A549 (cell line): ENCODE measurements at regions not wholly inside any gene's neighbourhood (a gene's known extent, or its start where the extent isn't known, plus 50 kb on each side); places are given as distances from the start of the nearest gene placed in this dataset.

Experiments used
- ATAC-seq, 2 experiments: fragments of 200-7000 bp in 1 of 2; fragments of >200 bp in 1 of 2; cut with Nextera tagmentation in 1 of 2; cut with Tn5 transposase in 1 of 2; 3 replicates each; pipeline versions ENCODE4 v1.8.0 to v1.9.1; 2018 to 2020; ENCODE audit warnings: mild to moderate bottlenecking in 1 of 2, moderate library complexity in 1 of 2
- CTCF ChIA-PET: fragments of 300-600 bp; sonication (Branson Sonifier 250); formaldehyde crosslinking; extraction: SDS; loops from one replicate; lab custom pipeline; 2021; ENCODE audit warnings: antibody characterized with exemption, inconsistent platforms; lab: Yijun Ruan, JAX
- POLR2A ChIA-PET: fragments of 350-600 bp; formaldehyde crosslinking; extraction: SDS; loops from one replicate; lab custom pipeline; 2021; ENCODE audit warnings: antibody characterized with exemption, inconsistent platforms; lab: Yijun Ruan, JAX
- DNase-seq, 2 experiments: peaks; one replicate each; pipeline versions ENCODE4 v3.0.0 to v3.0.0-alpha.2; 2011 to 2016; ENCODE audit warnings: low read depth in 1 of 2, low spot score in 1 of 2
- FAIRE-seq: peaks from 2 replicates; lab custom pipeline; 2011; peaks lifted over from hg19 to GRCh38; lab: Jason Lieb, UNC
- H3K27ac ChIP-seq, 2 experiments: fragments of >200 bp; sonication (Bioruptor Twin); formaldehyde crosslinking; 3 replicates each; pipeline ENCODE4 v1.5.1; 2016 to 2017
- H3K4me1 ChIP-seq: fragments of >200 bp; sonication (Bioruptor Twin); formaldehyde crosslinking; 3 replicates; pipeline ENCODE4 v1.6.1; 2016
- H3K4me2 ChIP-seq: fragments of >200 bp; sonication (Bioruptor Twin); formaldehyde crosslinking; 3 replicates; pipeline ENCODE4 v1.6.1; 2016
- H3K4me3 ChIP-seq: fragments of >200 bp; sonication (Bioruptor Twin); formaldehyde crosslinking; 3 replicates; pipeline ENCODE4 v1.5.1; 2016
- H3K9me3 ChIP-seq: fragments of >200 bp; sonication (Bioruptor Twin); formaldehyde crosslinking; 3 replicates; pipeline ENCODE4 v1.6.1; 2016
- CEBPB ChIP-seq, 2 experiments: fragments of >200 bp in 1 of 2; sonication (Bioruptor Twin) in 1 of 2; formaldehyde crosslinking in 1 of 2; IDR thresholded peaks; 2 replicates each; pipeline ENCODE4 v1.6.1; 2012 to 2016
- CHD2 ChIP-seq: fragments of 150-350 bp; IDR thresholded peaks from 2 replicates; pipeline ENCODE4 v1.6.1; 2014; ENCODE audit warnings: low read length; ENCODE audit not compliant: partially characterized antibody
- E2F6 ChIP-seq: IDR thresholded peaks from 2 replicates; pipeline ENCODE4 v1.6.1; 2012; ENCODE audit warnings: low read depth, borderline replicate concordance
- EHF ChIP-seq: fragments of 250-450 bp; sonication (Bioruptor Pico); IDR thresholded peaks from 2 replicates; pipeline ENCODE4 v1.5.0; 2020; ENCODE audit warnings: mild to moderate bottlenecking
- ELK1 ChIP-seq: fragments of 150-350 bp; IDR thresholded peaks from 2 replicates; pipeline ENCODE4 v1.6.1; 2014; ENCODE audit warnings: low read depth, mild to moderate bottlenecking, low read length
- ESRRA ChIP-seq: fragments of 150-350 bp; IDR thresholded peaks from 2 replicates; pipeline ENCODE4 v1.6.1; 2014; ENCODE audit warnings: mild to moderate bottlenecking, low read length, borderline replicate concordance
- HDAC2 ChIP-seq: fragments of 200-600 bp; sonication (generic); IDR thresholded peaks from 2 replicates; pipeline ENCODE4 v1.6.1; 2016
- HOXA7 ChIP-seq: fragments of 250-450 bp; sonication (Bioruptor Pico); IDR thresholded peaks from 2 replicates; pipeline ENCODE4 v1.5.0; 2020; ENCODE audit warnings: mild to moderate bottlenecking, moderate library complexity
- HOXB13 ChIP-seq: fragments of 250-450 bp; sonication (Bioruptor Pico); IDR thresholded peaks from 2 replicates; pipeline ENCODE4 v1.5.0; 2020; ENCODE audit warnings: low read depth, mild to moderate bottlenecking, moderate library complexity
- KDM1A ChIP-seq: fragments of 200-600 bp; sonication (generic); IDR thresholded peaks from 2 replicates; pipeline ENCODE4 v1.6.1; 2016; ENCODE audit warnings: low read depth, mild to moderate bottlenecking
- KDM5A ChIP-seq: fragments of 200-600 bp; sonication (generic); IDR thresholded peaks from 2 replicates; pipeline ENCODE4 v1.6.1; 2016; ENCODE audit warnings: antibody characterized with exemption, mild to moderate bottlenecking
- MAFK ChIP-seq: fragments of 450-650 bp; IDR thresholded peaks from 2 replicates; pipeline ENCODE4 v1.6.1; 2014; ENCODE audit not compliant: partially characterized antibody
- MAZ ChIP-seq: fragments of 150-350 bp; IDR thresholded peaks from 2 replicates; pipeline ENCODE4 v1.6.1; 2014; ENCODE audit warnings: antibody characterized with exemption, low read depth, low read length, borderline replicate concordance
- NPAS2 ChIP-seq: fragments of 250-450 bp; sonication (Bioruptor Pico); IDR thresholded peaks from 2 replicates; pipeline ENCODE4 v1.8.0; 2022; ENCODE audit warnings: mild to moderate bottlenecking, moderate library complexity, borderline replicate concordance
- NR3C1 ChIP-seq: fragments of >200 bp; sonication (Bioruptor Twin); formaldehyde crosslinking; IDR thresholded peaks from 3 replicates; pipeline ENCODE4 v1.6.1; 2017
- POLR2A ChIP-seq: IDR thresholded peaks from 2 replicates; pipeline ENCODE4 v1.6.1; 2012; ENCODE audit warnings: mild to moderate bottlenecking, low read length
- RAD21 ChIP-seq, 2 experiments: fragments of >200 bp in 1 of 2; sonication (Bioruptor Twin) in 1 of 2; formaldehyde crosslinking in 1 of 2; IDR thresholded peaks in 1 of 2; conservative IDR thresholded peaks in 1 of 2; 2 replicates in 1 of 2; 3 replicates in 1 of 2; pipeline ENCODE4 v1.6.1; 2012 to 2018; ENCODE audit warnings: inconsistent platforms in 1 of 2
- RCOR1 ChIP-seq: fragments of 150-350 bp; IDR thresholded peaks from 2 replicates; pipeline ENCODE4 v1.6.1; 2014; ENCODE audit warnings: antibody characterized with exemption, low read length, low read depth
- RFX5 ChIP-seq: fragments of 450-650 bp; IDR thresholded peaks from 2 replicates; pipeline ENCODE4 v1.7.1; 2014; ENCODE audit warnings: antibody characterized with exemption, mild to moderate bottlenecking, moderate library complexity
- SMC3 ChIP-seq: fragments of >200 bp; sonication (Bioruptor Twin); formaldehyde crosslinking; IDR thresholded peaks from 3 replicates; pipeline ENCODE4 v1.6.1; 2018; ENCODE audit warnings: inconsistent platforms
- WGBS: methylation state at CpG from one replicate; pipeline ENCODE4 v1.1.6; 2017; ENCODE audit errors: missing lambda C conversion rate; 5-methylcytosine and 5-hydroxymethylcytosine counted together
- TF ChIP-seq, protein P1 (sequence below): fragments of 200-600 bp; sonication (generic); IDR thresholded peaks from 2 replicates; pipeline ENCODE4 v1.6.1; 2016; ENCODE audit warnings: antibody characterized with exemption, mild to moderate bottlenecking, moderate library complexity
- TF ChIP-seq, protein P2 (sequence below): fragments of 250-450 bp; sonication (Bioruptor Pico); IDR thresholded peaks from 2 replicates; pipeline ENCODE4 v1.5.0; 2021; ENCODE audit warnings: mild to moderate bottlenecking, moderate library complexity, borderline replicate concordance

DNA sequence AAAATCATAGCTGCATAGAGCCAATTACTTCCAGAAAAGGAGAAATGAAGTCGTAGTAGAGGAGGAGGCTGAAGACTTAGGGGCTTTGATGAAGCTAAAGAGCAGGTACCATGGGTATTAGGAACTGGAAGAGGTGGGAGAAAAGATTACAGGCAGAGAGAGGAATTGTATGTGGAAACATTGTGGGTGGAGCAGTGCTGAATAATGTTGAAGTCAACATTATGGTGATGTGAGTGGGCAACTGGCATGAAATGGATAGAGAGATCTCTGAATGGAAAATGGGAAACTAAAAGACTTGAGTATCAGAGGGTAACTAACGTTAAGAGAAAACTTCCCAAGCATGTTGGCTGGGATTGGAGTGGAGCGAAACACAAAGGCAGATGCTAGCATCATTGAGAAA is 92.5 kb downstream of the AREG start:
- CTCF ChIA-PET: interaction anchor here (0.6 to 1.6 kb wide), 2 partner anchors 138 to 733 kb away, joined by 3 to 6 read pairs; no protein-coding TSS in a partner anchor
- H3K27ac ChIP-seq: peak overlapping the region; percentile 77 to 87
- H3K9me3 ChIP-seq: 0 out of 3 replicates have a peak, but pooled peaks cover 3% of the 10 kb centered on the region
- peaks cover 69% of the 10 kb centered on the region for H3K4me1 ChIP-seq
- H3K4me2 ChIP-seq: peak overlapping the region; percentile 35; the same call in 1 of the 3 replicates
- no peak overlapping the region for H3K4me3 ChIP-seq
- FAIRE-seq (no peak), ATAC-seq (no peak), DNase-seq (no peak)
- WGBS: 86% methylated on average over 3 of the region's 3 CpGs
- POLR2A ChIA-PET: no interaction called here
- TF ChIP-seq KDM1A (no peak), SMC3 (no peak), ELK1 (no peak), RAD21 (conservative IDR thresholded peaks at IDR 0.05 in 1 of 2, IDR thresholded peaks at IDR 0.05 in 1 of 2) (no peak), NR3C1 (no peak), RFX5 (no peak)

GRCh38 chr4:74539044-74539790 is 94.3 kb downstream of the AREG start:
- ATAC-seq (peak in 1 of 2 experiments; percentile 47; a peak in 2 of 6 replicates), DNase-seq (peak in 1 of 2 experiments; percentile 64), FAIRE-seq (peak; percentile 77)
- Histone ChIP-seq H3K4me1 (peaks cover 72% of the 10 kb centered on the region), H3K4me3 (no peak overlapping the region), H3K27ac (peak overlapping the region; percentile 77 to 87), H3K4me2 (peak overlapping the region; percentile 24; the same call in 2 of the 3 replicates), H3K9me3 (0 out of 3 replicates have a peak, but pooled peaks cover 3% of the 10 kb centered on the region)
- WGBS: 34% methylated on average over 3 of the region's 3 CpGs
- POLR2A ChIA-PET: no interaction called here
- TF ChIP-seq CEBPB (IDR thresholded peaks at IDR 0.05): peak; percentile 38 to 87; a peak in 3 of 4 replicates
- peak; percentile 34 for TF ChIP-seq MAFK
- TF ChIP-seq, protein P1, sequence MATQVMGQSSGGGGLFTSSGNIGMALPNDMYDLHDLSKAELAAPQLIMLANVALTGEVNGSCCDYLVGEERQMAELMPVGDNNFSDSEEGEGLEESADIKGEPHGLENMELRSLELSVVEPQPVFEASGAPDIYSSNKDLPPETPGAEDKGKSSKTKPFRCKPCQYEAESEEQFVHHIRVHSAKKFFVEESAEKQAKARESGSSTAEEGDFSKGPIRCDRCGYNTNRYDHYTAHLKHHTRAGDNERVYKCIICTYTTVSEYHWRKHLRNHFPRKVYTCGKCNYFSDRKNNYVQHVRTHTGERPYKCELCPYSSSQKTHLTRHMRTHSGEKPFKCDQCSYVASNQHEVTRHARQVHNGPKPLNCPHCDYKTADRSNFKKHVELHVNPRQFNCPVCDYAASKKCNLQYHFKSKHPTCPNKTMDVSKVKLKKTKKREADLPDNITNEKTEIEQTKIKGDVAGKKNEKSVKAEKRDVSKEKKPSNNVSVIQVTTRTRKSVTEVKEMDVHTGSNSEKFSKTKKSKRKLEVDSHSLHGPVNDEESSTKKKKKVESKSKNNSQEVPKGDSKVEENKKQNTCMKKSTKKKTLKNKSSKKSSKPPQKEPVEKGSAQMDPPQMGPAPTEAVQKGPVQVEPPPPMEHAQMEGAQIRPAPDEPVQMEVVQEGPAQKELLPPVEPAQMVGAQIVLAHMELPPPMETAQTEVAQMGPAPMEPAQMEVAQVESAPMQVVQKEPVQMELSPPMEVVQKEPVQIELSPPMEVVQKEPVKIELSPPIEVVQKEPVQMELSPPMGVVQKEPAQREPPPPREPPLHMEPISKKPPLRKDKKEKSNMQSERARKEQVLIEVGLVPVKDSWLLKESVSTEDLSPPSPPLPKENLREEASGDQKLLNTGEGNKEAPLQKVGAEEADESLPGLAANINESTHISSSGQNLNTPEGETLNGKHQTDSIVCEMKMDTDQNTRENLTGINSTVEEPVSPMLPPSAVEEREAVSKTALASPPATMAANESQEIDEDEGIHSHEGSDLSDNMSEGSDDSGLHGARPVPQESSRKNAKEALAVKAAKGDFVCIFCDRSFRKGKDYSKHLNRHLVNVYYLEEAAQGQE: no peak
- TF ChIP-seq EHF (CRISPR knock-in tag): peak; percentile 17; the same call in 1 of the 2 replicates
- TF ChIP-seq HOXB13: peak; percentile 41; the same call in 1 of the 2 replicates
- no peak for TF ChIP-seq MAZ
- CTCF ChIA-PET: interaction anchor here (0.8 to 2.3 kb wide), 4 partner anchors 8 to 132 kb away, joined by 3 to 7 read pairs (median 4); no protein-coding TSS in a partner anchor

DNA sequence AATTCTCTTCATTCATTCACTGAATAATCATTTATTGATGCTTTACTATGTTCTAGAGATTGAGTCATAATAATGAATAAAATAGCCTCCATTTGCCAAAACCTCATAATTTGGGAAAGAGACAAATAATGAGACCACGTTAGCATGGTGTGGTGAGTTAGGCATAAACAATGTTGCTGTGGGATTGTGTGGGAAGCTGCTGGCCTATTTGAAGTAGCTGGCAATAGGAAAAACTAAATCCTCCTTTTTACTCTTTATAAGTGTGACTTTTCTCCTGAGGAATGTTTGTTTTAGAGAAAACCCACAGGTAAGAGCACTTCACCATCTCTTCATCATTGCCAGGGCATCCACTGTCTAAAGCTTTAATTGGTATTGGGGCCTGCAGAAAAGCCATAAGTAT is 95.3 kb downstream of the AREG start:
- ChIA-PET POLR2A (no interaction called here), CTCF (interaction anchor here (1.2 to 2.3 kb wide), 4 partner anchors 9 to 83 kb away, joined by 3 to 7 read pairs (median 4); no protein-coding TSS in a partner anchor)
- 68% methylated on average over 1 of the region's 1 CpG for WGBS
- no peak for ATAC-seq
- Histone ChIP-seq H3K9me3 (0 out of 3 replicates have a peak, but pooled peaks cover 3% of the 10 kb centered on the region), H3K4me2 (no peak overlapping the region), H3K27ac (peak overlapping the region; percentile 77 to 78), H3K4me3 (no peak overlapping the region), H3K4me1 (peaks cover 72% of the 10 kb centered on the region)
- TF ChIP-seq POLR2A (no peak), SMC3 (no peak), HOXA7 (no peak), KDM5A (no peak), RCOR1 (no peak), CHD2 (no peak), E2F6 (no peak), MAZ (no peak), ESRRA (no peak), NPAS2 (CRISPR knock-in tag) (no peak), HDAC2 (no peak), MAFK (no peak)
- TF ChIP-seq, protein P2, sequence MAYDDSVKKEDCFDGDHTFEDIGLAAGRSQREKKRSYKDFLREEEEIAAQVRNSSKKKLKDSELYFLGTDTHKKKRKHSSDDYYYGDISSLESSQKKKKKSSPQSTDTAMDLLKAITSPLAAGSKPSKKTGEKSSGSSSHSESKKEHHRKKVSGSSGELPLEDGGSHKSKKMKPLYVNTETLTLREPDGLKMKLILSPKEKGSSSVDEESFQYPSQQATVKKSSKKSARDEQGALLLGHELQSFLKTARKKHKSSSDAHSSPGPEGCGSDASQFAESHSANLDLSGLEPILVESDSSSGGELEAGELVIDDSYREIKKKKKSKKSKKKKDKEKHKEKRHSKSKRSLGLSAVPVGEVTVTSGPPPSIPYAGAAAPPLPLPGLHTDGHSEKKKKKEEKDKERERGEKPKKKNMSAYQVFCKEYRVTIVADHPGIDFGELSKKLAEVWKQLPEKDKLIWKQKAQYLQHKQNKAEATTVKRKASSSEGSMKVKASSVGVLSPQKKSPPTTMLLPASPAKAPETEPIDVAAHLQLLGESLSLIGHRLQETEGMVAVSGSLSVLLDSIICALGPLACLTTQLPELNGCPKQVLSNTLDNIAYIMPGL (CRISPR knock-in tag): no peak
- no peak for DNase-seq
- no peak for FAIRE-seq
